CD4-positive, alpha-beta T cell (primary cell): ENCODE measurements at regions not wholly inside any gene's neighbourhood (a gene's known extent, or its start where the extent isn't known, plus 50 kb on each side); places are given as distances from the start of the nearest gene placed in this dataset.

Source experiments
- ATAC-seq: fragments of 200-7000 bp; cut with Tn5 transposase; one replicate; pipeline ENCODE4 v1.10.0; 2022; ENCODE audit warnings: mild to moderate bottlenecking; ENCODE audit not compliant: poor library complexity
- CTCF ChIA-PET: fragments of 350-600 bp; sonication (Branson Sonifier 250); formaldehyde crosslinking; loops from one replicate; lab custom pipeline; 2021; ENCODE audit warnings: antibody characterized with exemption, inconsistent platforms; lab: Charles Lee
- POLR2A ChIA-PET: fragments of 350-600 bp; sonication (Branson Sonifier 250); formaldehyde crosslinking; loops from one replicate; lab custom pipeline; 2021; ENCODE audit warnings: antibody characterized with exemption, inconsistent platforms; lab: Charles Lee
- DNase-seq, 14 experiments: peaks; one replicate each; pipeline ENCODE4 v3.0.0-alpha.2; 2013 to 2020; ENCODE audit warnings: mixed read lengths in 2 of 14
- H3K27ac ChIP-seq, 2 donors: one replicate each; pipeline versions ENCODE4 v1.5.1 to v1.7.0; 2013; ENCODE audit warnings: low read length in 2 of 2, low read depth in 1 of 2, mild to moderate bottlenecking in 1 of 2
- H3K27me3 ChIP-seq, 2 experiments: 1 replicate in 1 of 2; 2 replicates in 1 of 2; pipeline versions ENCODE4 v1.6.1 to v1.7.0; 2013; ENCODE audit warnings: low read length in 2 of 2, control low read depth in 1 of 2, mild to moderate bottlenecking in 1 of 2, moderate library complexity in 1 of 2; ENCODE audit not compliant: insufficient read depth in 2 of 2, control insufficient read depth in 1 of 2
- H3K36me3 ChIP-seq: one replicate; pipeline ENCODE4 v1.6.1; 2013; ENCODE audit warnings: low read length, control low read depth; ENCODE audit not compliant: insufficient read depth
- H3K4me1 ChIP-seq: one replicate; pipeline ENCODE4 v1.6.1; 2013; ENCODE audit warnings: low read length, control low read depth; ENCODE audit not compliant: insufficient read depth
- H3K4me3 ChIP-seq: one replicate; pipeline ENCODE4 v1.5.1; 2013; ENCODE audit warnings: mild to moderate bottlenecking, low read length, moderate library complexity
- H3K9me3 ChIP-seq, 2 experiments: 1 replicate in 1 of 2; 2 replicates in 1 of 2; pipeline versions ENCODE4 v1.6.1 to v1.7.0; 2013; ENCODE audit warnings: low read length in 2 of 2, mild to moderate bottlenecking in 2 of 2, control low read depth in 1 of 2, moderate library complexity in 1 of 2; ENCODE audit not compliant: control insufficient read depth in 1 of 2, insufficient read depth in 1 of 2
- H3K27ac Mint-ChIP-seq: one replicate; pipeline ENCODE4 v1.8.0; 2020; ENCODE audit warnings: mixed read lengths
- H3K27me3 Mint-ChIP-seq: one replicate; pipeline ENCODE4 v1.8.0; 2021; ENCODE audit warnings: mixed read lengths
- H3K36me3 Mint-ChIP-seq: one replicate; pipeline ENCODE4 v1.8.0; 2021; ENCODE audit warnings: low read depth, mixed read lengths
- H3K4me1 Mint-ChIP-seq: one replicate; pipeline ENCODE4 v1.8.0; 2021; ENCODE audit warnings: low read depth, mixed read lengths
- H3K4me3 Mint-ChIP-seq: one replicate; pipeline ENCODE4 v1.8.0; 2020; ENCODE audit warnings: mild to moderate bottlenecking, mixed read lengths
- H3K9me3 Mint-ChIP-seq: one replicate; pipeline ENCODE4 v1.8.0; 2020; ENCODE audit warnings: mixed read lengths
- CTCF ChIP-seq: fragments of 200-600 bp; IDR thresholded peaks from one replicate; pipeline ENCODE4 v1.8.0; 2022; ENCODE audit warnings: antibody characterized with exemption, mild to moderate bottlenecking
- intact Hi-C, 2 experiments: fragments of 100-400 bp; cut with DNase I in 1 of 2; cut with micrococcal nuclease in 1 of 2; formaldehyde crosslinking; loops; one replicate each; pipeline versions ENCODE4 v1.15.1 to v1.9.0; 2023 to 2025; cut with DNase I, micrococcal nuclease

DNA sequence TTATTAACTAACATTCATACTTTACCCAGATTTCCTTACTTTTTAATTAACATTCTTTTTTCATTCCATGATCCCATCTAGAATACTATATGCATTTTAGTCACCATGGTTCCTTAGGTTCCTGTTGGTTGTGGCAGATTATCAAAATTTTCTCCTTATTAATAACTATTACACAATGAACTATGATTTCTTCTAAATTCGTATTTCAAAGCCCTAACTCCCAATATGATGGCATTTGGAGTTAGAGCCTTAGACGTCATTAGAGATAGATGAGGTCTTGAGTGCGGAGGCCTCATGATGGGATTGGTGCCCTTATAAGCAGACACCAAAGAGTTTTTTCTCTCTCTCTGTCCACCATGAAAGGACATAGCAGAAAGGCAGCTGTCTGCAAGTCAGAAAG, 485.4 kb downstream of the TLR4 start:
- DNase-seq: no peak
- no peaks in the 10 kb centered on the region for H3K27me3 Mint-ChIP-seq
- H3K27ac Mint-ChIP-seq: no peak overlapping the region
- H3K27ac ChIP-seq: no peak overlapping the region
- no peak overlapping the region for H3K4me3 Mint-ChIP-seq
- TF ChIP-seq CTCF: no peak
- intact Hi-C loops: no loop called here
- H3K36me3 ChIP-seq: no peaks in the 10 kb centered on the region
- no peak for ATAC-seq
- ChIA-PET CTCF (no interaction called here), POLR2A (no interaction called here)
- H3K36me3 Mint-ChIP-seq: no peaks in the 10 kb centered on the region
- H3K9me3 Mint-ChIP-seq: peaks cover 10% of the 10 kb centered on the region
- H3K4me1 Mint-ChIP-seq: no peaks in the 10 kb centered on the region
- H3K4me1 ChIP-seq: no peaks in the 10 kb centered on the region
- no peaks in the 10 kb centered on the region for H3K27me3 ChIP-seq
- peaks cover 5 to 8% of the 10 kb centered on the region in 2 experiments for H3K9me3 ChIP-seq
- no peak overlapping the region for H3K4me3 ChIP-seq

DNA sequence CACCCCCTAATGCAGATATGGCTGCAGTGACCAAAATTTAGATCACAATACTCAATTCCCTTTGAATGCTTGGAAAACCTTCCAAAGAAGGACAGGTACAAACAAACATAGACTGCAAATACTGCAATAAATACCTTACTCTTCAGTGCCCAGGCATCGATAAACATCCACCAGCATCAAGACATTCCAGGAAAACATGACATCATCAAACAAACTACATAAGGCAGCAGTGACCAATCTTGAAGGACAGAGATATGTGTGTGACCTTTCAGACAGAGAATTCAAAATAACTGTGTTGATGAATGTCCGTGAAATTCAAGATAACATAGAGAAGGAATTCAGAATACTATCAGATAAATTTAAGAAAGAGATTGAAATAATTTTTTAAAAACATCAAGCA, 488.6 kb downstream of the TLR4 start:
- TF ChIP-seq CTCF: no peak
- H3K9me3 ChIP-seq: peaks cover 5 to 8% of the 10 kb centered on the region in 2 experiments
- no peaks in the 10 kb centered on the region for H3K27me3 Mint-ChIP-seq
- no peak overlapping the region for H3K27ac ChIP-seq
- no peaks in the 10 kb centered on the region for H3K36me3 ChIP-seq
- no peaks in the 10 kb centered on the region for H3K4me1 ChIP-seq
- H3K36me3 Mint-ChIP-seq: no peaks in the 10 kb centered on the region
- ChIA-PET POLR2A (no interaction called here), CTCF (no interaction called here)
- no peaks in the 10 kb centered on the region for H3K27me3 ChIP-seq
- ATAC-seq (no peak), DNase-seq (no peak)
- H3K4me3 Mint-ChIP-seq: no peak overlapping the region
- peaks cover 13% of the 10 kb centered on the region for H3K9me3 Mint-ChIP-seq
- no peak overlapping the region for H3K4me3 ChIP-seq
- H3K27ac Mint-ChIP-seq: no peak overlapping the region
- intact Hi-C loops: no loop called here
- H3K4me1 Mint-ChIP-seq: no peaks in the 10 kb centered on the region

- Histone ChIP-seq H3K4me1 (no peaks in the 10 kb centered on the region), H3K4me3 (no peak overlapping the region), H3K9me3 (peaks cover 0 to 4% of the 10 kb centered on the region in 2 experiments), H3K36me3 (no peaks in the 10 kb centered on the region), H3K27me3 (no peaks in the 10 kb centered on the region), H3K27ac (no peak overlapping the region)
- DNase-seq (no peak), ATAC-seq (no peak)
- ChIA-PET POLR2A (no interaction called here), CTCF (no interaction called here)
- Mint-ChIP-seq H3K27me3 (no peaks in the 10 kb centered on the region), H3K4me3 (no peak overlapping the region), H3K4me1 (no peaks in the 10 kb centered on the region), H3K27ac (no peak overlapping the region), H3K36me3 (no peaks in the 10 kb centered on the region), H3K9me3 (peaks cover 7% of the 10 kb centered on the region)
- intact Hi-C loops: no loop called here
- TF ChIP-seq CTCF: no peak
These were observed 505.1 kb downstream of the TLR4 start for GRCh38 chr9:118209343-118209742.
